ENCODE measurements at regions not wholly inside any gene's neighbourhood (a gene's known extent, or its start where the extent isn't known, plus 50 kb on each side); places are given as distances from the start of the nearest gene placed in this dataset.

- no peak overlapping the region for H3K4me3 Mint-ChIP-seq (ENCODE audit: unreplicated experiment)
- Histone ChIP-seq H3K4me1 (no peaks in the 10 kb centered on the region), H3K36me3 (ENCODE audit: control insufficient read depth, insufficient read depth, low read length) (no peaks in the 10 kb centered on the region), H3K9me3 (no peaks in the 10 kb centered on the region), H3K4me3 (ENCODE audit: low read depth, low read length) (no peak overlapping the region), H3K27me3 (replicated peaks; ENCODE audit: control insufficient read depth, insufficient read depth, low read length) (no peaks in the 10 kb centered on the region)
- no peak overlapping the region for H3K27ac Mint-ChIP-seq (ENCODE audit: unreplicated experiment)
- intact Hi-C loops (cut with micrococcal nuclease; ENCODE audit: unreplicated experiment) = no loop called here
- no peaks in the 10 kb centered on the region for H3K4me1 Mint-ChIP-seq (ENCODE audit: low read depth, unreplicated experiment)
- no peaks in the 10 kb centered on the region for H3K9me3 Mint-ChIP-seq (ENCODE audit: unreplicated experiment)
- DNase-seq = no peak
- ChIA-PET CTCF (no interaction called here), POLR2A (no interaction called here)
- no peaks in the 10 kb centered on the region for H3K27me3 Mint-ChIP-seq (ENCODE audit: insufficient read depth, unreplicated experiment)
- no TSS peak for BruUV-seq (replicated peaks)
- no peaks in the 10 kb centered on the region for H3K36me3 Mint-ChIP-seq (ENCODE audit: insufficient read depth, unreplicated experiment)
- TF ChIP-seq, protein P1, sequence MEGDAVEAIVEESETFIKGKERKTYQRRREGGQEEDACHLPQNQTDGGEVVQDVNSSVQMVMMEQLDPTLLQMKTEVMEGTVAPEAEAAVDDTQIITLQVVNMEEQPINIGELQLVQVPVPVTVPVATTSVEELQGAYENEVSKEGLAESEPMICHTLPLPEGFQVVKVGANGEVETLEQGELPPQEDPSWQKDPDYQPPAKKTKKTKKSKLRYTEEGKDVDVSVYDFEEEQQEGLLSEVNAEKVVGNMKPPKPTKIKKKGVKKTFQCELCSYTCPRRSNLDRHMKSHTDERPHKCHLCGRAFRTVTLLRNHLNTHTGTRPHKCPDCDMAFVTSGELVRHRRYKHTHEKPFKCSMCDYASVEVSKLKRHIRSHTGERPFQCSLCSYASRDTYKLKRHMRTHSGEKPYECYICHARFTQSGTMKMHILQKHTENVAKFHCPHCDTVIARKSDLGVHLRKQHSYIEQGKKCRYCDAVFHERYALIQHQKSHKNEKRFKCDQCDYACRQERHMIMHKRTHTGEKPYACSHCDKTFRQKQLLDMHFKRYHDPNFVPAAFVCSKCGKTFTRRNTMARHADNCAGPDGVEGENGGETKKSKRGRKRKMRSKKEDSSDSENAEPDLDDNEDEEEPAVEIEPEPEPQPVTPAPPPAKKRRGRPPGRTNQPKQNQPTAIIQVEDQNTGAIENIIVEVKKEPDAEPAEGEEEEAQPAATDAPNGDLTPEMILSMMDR (IDR thresholded peaks at IDR 0.05; ENCODE audit: insufficient read depth in 1 of 2, low read depth in 1 of 2, low read length in 1 of 2, severe bottlenecking in 1 of 2, unreplicated experiment in 1 of 2) = no peak
These were observed 553.6 kb upstream of the ATXN8OS start for GRCh38 chr13:69553976-69554375.

DNA sequence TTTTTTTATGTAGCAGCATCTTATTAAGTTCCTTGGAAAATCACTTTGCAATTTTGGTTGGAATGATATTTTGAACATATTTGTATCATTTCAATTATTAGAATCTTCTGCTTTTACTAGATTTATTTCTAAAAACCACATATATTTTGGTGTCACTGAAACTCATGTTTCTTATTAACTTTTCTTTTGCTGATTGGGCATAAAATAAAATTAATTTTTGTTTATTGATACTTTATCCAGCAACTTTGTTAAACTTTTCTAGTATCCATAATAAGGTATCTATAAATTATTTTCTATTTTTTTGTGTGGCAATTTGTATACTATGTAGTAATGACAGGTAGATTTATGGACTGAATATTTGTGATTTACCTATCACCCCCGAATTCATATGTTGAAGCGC lies 556.4 kb upstream of the ATXN8OS start:
- Histone ChIP-seq H3K27me3 (replicated peaks; ENCODE audit: control insufficient read depth, insufficient read depth, low read length) (no peaks in the 10 kb centered on the region), H3K4me1 (no peaks in the 10 kb centered on the region), H3K9me3 (no peaks in the 10 kb centered on the region), H3K36me3 (ENCODE audit: control insufficient read depth, insufficient read depth, low read length) (no peaks in the 10 kb centered on the region), H3K4me3 (ENCODE audit: low read depth, low read length) (no peak overlapping the region)
- ChIA-PET POLR2A (no interaction called here), CTCF (no interaction called here)
- Mint-ChIP-seq H3K36me3 (ENCODE audit: insufficient read depth, unreplicated experiment) (no peaks in the 10 kb centered on the region), H3K27me3 (ENCODE audit: insufficient read depth, unreplicated experiment) (no peaks in the 10 kb centered on the region), H3K27ac (ENCODE audit: unreplicated experiment) (no peak overlapping the region), H3K4me1 (ENCODE audit: low read depth, unreplicated experiment) (no peaks in the 10 kb centered on the region), H3K9me3 (ENCODE audit: unreplicated experiment) (no peaks in the 10 kb centered on the region), H3K4me3 (ENCODE audit: unreplicated experiment) (no peak overlapping the region)
- BruUV-seq (replicated peaks) = no TSS peak
- intact Hi-C loops (cut with micrococcal nuclease; ENCODE audit: unreplicated experiment) = no loop called here
- TF ChIP-seq, protein P1 (IDR thresholded peaks at IDR 0.05; ENCODE audit: insufficient read depth in 1 of 2, low read depth in 1 of 2, low read length in 1 of 2, severe bottlenecking in 1 of 2, unreplicated experiment in 1 of 2) = no peak
- DNase-seq = no peak

DNA sequence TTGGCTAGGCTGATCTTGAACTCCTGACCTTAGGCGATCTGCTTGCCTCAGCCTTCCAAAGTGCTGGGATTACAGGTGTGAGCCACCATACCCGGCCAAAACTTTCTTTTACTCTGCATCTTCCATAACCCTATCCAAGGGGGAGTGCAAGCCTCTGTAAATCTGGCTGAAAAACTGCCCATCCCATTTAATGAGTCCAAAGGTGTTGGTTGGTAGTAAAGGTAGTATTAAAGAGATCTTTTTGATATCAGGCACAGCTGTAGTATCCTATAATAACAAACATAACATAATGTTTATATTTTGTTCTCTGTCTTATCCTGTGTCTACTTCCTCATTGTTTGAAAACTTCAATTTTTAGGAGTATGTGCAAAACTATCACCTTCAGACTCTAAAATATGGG lies 559.8 kb upstream of the ATXN8OS start:
- H3K4me3 Mint-ChIP-seq (ENCODE audit: unreplicated experiment) = no peak overlapping the region
- H3K27ac Mint-ChIP-seq (ENCODE audit: unreplicated experiment) = no peak overlapping the region
- POLR2A ChIA-PET = no interaction called here
- no TSS peak for BruUV-seq (replicated peaks)
- TF ChIP-seq, protein P1 (IDR thresholded peaks at IDR 0.05; ENCODE audit: insufficient read depth in 1 of 2, low read depth in 1 of 2, low read length in 1 of 2, severe bottlenecking in 1 of 2, unreplicated experiment in 1 of 2) = no peak
- H3K4me1 ChIP-seq = no peaks in the 10 kb centered on the region
- DNase-seq = no peak
- no peaks in the 10 kb centered on the region for H3K36me3 Mint-ChIP-seq (ENCODE audit: insufficient read depth, unreplicated experiment)
- H3K27me3 ChIP-seq (replicated peaks; ENCODE audit: control insufficient read depth, insufficient read depth, low read length) = no peaks in the 10 kb centered on the region
- no peak overlapping the region for H3K4me3 ChIP-seq (ENCODE audit: low read depth, low read length)
- H3K36me3 ChIP-seq (ENCODE audit: control insufficient read depth, insufficient read depth, low read length) = no peaks in the 10 kb centered on the region
- no peaks in the 10 kb centered on the region for H3K27me3 Mint-ChIP-seq (ENCODE audit: insufficient read depth, unreplicated experiment)
- H3K4me1 Mint-ChIP-seq (ENCODE audit: low read depth, unreplicated experiment) = no peaks in the 10 kb centered on the region
- H3K9me3 ChIP-seq = no peaks in the 10 kb centered on the region
- no peaks in the 10 kb centered on the region for H3K9me3 Mint-ChIP-seq (ENCODE audit: unreplicated experiment)
- CTCF ChIA-PET = no interaction called here
- intact Hi-C loops (cut with micrococcal nuclease; ENCODE audit: unreplicated experiment) = no loop called here

Data from Caco-2 (cell line).